Activated effector memory CD4-positive, alpha-beta T cell treated with anti-CD3 and anti-CD28 coated beads, Interleukin-2, amount 50 U/mL, for 16 hours (primary cell): ENCODE measurements at regions not wholly inside any gene's neighbourhood (a gene's known extent, or its start where the extent isn't known, plus 50 kb on each side); places are given as distances from the start of the nearest gene placed in this dataset.
"Not testable (repeated sequence)": the region's sequence is repeated elsewhere in the genome, so short reads cannot be mapped to it uniquely, and the experiment has no call there.

ENCODE experiments used
- DNase-seq: peaks from one replicate; pipeline ENCODE4 v3.0.0-alpha.2; 2020

DNA sequence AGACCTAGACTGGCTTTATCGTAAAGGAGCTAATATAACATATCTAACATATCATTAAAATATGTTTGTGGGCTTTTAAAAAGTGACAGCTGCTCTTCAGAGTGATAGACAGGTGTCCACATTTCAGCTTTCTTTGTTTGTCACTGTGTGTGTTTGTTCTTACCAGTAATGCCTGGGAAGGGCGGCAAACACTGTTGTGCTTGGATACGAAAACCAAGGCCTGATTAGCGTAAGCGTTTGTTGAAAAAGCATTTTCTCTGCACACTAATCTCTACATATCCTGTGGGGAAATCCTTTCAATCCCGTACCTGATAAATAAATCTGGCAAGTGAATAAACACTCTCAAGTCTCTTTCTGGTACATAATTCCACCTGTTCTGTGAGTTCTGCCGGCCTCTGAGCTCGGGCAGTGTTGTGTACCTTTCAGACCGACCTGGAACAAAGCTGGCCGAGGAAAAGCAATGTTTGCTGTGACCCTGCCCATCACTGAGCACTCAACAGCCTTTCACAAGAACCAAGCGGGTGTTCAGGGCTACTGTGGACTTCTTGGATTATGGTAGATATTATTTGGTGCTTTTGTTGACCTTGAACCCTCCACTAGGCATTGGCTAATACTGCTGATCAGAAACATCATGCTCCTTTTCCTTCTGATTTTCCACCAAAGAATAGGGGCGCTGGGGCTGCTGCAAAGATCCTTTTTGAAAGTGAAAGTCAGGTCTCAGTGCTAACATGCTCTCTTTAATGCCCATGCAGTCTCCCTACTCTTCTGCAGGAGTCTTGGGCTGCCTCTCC lies 100.4 kb downstream of the CD83 start:
- DNase-seq, result no peak

DNA sequence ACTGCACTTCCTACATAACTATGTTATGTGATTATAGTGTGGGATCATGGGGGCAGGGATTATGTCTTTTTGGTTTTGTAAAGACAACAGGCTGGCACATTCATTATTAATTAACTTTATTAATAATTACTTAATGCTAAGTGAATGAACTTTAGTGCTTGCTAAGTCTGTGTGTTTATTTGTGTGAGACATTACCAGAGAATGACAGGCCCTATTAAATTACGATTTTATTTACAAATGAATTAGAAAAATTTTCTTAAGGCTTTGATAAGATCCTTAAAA lies 100.9 kb downstream of the CD83 start:
- no peak for DNase-seq

DNA sequence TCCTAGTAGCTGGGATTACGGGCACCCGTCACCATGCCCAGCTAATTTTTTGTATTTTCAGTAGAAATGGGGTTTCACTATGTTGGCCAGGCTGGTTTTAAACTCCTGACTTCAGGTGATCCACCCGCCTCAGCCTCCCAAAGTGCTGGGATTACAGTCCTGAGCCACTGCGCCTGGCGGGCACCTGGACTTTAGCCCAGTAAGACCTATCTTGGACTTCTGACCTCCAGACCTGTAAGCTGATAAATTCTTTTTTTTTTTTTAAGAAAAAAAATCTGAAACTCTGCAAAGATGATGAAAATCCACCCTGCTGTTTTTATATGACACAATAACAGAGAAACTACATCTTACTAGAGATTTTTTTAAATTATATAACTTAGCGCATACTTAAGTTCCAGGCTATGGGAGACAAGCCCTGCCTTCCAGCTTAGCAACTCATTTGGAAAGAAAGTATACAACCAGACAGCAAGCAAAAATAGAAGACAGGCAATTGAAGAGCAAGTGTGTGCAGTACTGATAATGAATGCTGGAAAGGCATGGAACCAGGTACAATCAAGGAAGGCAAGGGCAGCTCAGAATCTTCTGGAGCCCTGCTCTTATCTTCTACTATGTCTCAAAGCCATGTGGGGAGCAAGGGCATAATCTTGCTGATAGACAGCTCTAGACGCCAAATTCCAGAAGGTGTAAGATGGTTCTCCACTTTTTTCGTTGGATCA lies 104.2 kb downstream of the CD83 start:
- DNase-seq, result no peak

DNA sequence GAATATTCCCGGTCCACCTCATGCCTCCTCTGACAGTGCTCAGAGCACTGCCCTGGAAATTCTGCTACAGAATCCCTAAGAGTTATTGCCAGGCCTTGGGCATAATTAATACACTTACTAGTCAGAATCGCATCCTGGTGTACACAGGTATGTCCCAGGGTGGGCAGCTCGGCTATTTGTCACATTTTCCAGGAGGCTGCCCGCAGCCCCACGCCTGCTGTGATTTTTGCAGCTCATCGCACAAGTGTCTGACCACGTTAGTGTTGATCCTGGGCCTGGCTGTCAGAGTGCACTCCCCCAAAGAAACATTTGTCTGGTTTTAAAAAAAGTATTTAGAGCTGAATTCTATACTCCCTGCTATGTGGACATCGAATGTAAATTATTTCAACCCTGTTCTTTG lies 105.4 kb downstream of the CD83 start:
- no peak for DNase-seq

DNA sequence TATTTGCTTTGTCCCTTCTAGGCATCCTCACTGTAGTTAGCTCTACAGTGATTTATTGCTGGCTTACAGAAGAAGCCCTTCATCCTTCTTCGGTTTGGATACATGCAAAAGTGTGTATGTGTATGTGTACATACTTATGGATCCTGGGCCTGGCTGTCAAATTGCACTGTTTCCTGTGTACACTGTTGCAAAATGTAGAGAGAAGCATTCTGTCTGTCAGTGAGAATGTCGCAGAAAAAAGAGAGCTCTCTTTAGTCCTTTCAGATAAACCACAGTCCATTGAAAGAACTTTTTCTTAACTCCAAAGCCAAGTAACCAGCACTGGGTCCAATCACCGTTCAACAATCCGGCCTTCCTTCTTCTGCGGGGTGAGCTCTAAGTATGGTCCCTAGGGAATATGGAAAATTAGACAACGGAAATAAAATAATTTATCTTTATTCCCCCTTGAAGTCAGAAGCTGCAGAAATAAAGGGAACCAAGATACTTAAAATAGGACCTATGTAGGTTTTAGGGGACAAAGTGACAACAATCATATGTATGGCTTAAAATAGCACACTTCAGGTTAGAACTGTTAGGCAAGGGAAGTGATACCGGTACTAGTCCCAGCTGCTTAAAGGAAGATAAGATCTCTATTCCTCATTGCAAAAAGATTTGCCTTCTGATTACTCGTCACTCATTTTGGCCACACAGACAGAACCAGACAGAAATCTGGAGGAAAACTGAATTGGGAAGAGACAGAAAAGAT lies 107.0 kb downstream of the CD83 start:
- DNase-seq, result no peak

DNA sequence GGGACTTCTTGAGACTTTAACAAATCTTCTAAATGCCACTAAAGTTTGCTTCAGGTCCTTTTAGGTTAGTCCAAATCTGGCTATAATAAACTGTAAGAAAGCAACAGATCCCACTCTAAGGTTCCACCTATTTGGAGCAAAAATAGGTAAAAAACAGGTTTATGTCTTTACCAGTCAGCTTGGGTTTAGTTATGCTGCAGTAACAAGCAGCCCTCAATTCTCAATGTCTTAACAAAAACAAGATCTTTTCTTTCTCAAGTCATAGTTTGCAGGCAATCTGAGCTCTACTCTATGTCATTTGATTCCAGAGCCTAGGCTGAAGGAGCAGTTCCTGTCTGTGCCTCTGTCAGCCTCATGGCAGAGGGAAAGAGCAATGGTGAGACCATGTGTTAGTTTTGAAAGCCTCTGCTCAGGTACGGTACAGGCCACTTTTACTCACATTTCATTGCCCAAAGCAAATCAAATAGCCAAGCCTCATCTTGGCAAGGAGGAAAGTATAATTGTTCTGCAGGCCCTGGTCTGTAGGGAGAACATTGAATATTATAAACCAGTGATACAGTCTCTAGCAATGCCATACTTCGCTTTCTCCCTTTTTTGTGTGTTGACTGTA lies 108.6 kb downstream of the CD83 start:
- DNase-seq, result no peak

DNA sequence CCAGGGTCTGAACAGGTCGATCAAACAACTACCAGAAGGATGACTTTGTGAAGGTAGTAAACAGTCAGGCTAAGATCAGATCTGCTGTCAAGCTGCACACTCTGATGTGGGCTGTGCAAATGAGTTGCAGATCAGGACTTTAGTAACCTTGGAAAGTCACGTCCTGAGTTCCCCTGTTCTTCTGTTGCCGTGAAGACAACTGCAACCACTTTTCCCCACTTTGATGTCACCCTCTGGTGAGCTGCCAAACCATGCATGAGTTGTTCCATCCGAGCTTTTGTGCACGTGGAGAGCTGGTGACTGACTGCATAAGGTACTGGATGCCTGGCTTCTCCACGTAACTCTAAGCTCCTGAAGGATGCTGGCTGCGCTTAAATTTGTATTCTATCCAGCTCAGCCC lies 111.0 kb downstream of the CD83 start:
- DNase-seq, result no peak

DNA sequence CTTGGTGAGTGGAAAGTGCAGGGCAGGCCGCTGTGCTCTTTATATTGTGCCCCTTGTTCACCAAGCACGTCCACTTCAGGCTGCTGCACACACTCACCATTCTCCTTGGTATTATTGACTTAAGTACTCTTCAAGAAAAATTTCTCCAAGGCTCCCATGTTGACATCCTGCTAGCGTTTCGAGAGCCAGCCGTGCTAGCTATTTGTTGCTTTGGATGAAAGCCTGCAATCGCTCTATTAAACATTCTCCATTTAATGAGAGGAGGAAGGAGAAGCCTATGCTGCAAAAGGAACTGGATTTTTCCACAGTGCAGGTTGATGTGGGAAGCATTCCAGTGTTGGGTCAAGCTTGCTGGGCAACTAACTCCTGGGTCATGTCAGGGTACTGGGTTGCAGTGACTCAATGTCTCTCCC lies 113.5 kb downstream of the CD83 start:
- no peak for DNase-seq

DNA sequence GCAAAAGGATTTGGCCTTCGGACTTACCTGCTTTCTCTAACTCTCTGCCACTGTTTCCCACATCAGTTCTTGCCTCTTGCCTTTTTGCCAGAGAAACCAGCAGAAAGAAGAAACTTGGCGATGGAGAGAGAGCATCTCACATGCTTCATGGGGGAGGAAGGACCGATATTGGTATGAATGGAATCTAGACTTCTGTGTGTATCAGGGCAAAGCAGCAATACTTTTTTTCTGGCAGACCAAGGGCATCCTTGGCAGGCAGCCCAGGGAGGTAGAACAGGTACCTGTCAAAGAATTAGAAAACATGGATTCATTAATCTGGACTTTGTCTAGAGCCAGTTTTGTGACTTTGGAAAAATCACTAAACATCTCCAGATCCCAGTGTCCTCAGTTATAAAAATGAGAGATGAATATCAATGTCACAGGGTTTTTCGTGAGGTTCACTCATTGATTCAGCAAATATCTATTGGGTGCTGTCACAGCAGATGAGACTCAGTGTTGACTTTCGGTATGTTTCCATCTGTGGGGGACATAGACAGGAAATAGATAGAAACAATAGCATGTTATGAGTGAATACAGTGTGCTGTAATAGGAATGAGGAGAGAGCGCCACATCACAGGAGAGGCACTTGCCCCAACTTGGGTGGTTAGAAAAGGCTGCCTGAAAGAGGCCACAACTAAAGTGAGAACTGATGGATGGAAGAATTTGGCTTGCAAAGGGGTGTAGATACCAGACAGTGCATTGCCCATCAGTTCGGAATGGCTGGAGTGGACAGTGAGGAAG lies 114.1 kb downstream of the CD83 start:
- no peak for DNase-seq

DNA sequence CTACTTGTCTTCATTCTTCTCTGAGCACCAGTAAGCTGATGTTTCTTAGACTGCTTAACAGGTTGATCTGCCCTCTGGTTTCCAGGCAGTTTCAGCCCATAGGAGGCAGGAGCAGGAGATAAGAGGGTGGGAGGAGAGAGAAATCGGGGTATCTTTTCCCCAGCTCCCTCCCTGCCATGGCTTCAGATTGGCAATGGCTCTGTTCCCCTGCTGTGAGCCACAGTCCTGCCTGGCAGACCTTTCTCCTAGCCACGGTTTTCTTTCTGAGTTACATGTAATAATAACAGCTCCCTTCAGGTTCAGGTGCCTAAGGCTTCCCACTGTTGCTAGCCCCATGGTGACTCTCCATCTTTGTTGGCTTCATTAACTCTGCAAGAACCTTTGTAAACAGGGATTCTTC lies 115.3 kb downstream of the CD83 start:
- no peak for DNase-seq

DNA sequence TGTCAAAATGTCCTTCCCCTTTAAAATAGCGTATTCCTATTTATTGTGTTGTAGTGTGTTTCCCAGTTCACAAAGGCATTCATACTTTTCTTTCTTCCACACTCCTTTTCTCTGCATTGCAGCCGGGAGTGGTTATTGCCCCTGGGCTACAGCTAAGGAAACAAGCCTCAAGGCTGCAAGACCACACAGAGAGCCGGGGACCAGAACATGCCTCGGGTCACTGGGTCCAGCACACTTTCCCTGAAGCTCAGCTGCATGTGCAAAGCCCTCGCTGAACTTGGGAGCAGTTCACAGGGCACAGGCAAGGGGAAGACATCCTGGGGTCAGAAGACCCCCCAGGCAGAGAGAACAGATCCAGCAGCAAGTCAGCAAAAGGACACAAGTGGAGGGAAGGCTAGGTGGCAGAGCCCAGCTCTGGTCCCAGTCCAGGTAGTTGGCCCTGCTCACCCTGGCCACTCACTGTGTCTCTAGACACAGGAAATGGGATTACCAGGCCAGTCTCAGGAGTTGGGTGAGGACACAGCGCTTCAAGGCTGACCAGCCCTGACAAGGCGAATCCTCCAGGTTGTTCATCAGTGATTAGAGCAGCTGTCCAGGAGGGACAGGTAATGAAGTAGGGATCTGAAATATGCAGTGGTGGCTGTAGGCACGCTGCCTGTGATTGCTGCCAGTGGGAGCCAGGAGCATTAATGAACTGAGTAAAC lies 118.2 kb downstream of the CD83 start:
- no peak for DNase-seq

DNA sequence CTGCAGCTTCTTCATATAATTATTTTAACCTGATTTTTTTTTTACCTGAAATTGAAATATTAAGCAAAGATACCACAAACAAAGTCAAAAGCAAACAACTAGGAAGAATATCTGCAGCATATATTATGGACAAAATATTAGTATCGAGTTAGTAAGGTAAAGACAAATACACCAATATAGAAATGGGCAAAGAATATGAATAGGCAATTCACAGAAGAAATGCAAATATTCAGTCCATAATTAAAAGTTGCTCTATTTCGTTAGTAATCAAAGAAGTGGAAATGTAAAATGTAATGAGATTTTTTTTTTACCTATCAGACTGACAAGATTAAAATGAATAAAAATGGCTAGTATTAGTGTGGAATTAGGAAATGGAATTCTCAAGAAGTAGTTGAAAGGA lies 121.5 kb downstream of the CD83 start:
- no peak for DNase-seq

DNA sequence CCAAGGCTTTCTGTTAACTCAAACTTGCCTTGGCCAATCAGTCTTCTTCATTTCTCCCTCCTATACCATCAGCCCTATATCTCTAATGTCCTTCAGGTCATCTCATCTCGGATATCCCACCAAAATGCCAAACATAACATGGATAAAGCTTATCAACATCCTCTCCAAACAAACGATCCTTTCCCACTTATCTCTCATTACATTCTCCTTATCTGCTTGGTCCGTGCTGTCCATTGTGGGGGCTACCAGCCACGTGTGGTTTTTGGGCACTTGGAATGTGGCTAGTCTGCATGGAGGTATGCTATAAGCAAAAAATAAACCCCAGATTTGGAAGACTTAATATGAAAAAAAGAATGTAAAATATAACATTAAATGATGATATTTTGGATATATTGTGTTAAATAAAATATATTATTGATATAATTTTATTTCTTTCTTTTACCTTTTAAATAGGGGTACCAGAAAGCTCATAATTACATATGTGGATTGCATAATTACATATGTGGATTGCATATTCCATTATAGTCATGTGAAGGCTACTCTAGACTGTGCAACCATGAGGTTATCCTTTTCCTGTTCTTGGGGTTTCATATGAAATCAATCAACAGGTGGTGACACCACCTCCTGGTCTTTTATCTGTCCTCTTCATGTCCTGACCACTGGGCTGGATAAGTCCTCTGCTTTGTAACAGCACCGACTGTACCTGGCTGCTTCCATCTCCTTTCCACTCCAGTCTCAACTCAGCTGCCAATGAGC lies 123.0 kb downstream of the CD83 start:
- DNase-seq, result no peak

DNA sequence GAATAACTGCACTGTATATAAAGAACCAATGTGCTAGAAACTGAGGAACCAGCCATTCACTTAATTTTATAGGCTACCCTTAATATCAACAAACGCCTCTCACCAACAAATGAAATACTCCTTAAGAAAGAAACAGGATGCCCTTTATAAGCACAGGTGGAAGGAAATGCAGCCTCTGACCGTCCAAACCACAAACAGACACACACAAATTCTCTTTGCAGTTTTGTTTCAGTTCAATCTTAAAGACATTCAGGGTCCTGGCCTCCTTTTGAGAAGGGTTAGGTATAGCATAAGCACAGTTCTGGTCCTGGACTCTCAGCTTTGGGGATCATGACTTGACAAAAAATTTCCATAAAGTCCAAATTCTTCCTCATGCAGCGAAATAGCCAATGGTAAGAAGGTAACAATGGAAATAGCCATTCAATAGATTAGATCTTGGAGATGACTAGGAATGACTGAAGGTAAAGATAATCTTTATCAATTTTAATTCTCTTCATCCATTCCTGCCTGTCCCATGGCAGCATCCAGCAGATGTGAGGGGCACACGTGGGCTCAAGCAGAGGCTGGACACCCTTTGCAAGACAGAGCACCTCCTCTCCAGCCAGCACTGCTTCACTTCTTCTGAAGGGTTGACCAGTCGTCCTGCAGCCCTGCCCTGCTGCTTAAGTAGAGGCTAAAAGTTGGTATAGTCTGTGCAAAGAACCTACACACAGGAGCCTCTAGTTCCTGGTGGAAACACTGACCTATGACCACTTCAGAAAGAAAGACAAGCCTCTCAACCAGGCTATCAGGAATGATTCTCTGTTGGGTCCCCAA lies 123.9 kb downstream of the CD83 start:
- DNase-seq, result no peak

DNA sequence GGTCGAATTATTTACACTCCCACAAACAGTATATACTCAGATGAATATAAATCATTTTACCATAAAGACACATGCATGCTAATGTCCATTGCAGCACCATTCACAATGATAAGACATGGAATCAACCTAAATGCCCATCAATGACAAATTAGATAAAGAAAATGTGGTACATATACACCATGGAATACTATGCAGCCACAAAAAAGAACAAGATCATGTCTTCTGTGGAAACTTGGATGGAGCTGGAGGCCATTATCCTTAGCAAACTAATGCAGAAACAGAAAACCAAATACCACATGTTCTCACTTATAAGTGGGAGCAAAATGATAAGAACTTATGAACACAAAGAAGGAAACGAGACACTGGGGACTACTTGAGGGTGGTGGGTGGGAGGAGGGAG lies 125.3 kb downstream of the CD83 start:
- not testable (repeated sequence) for DNase-seq

DNA sequence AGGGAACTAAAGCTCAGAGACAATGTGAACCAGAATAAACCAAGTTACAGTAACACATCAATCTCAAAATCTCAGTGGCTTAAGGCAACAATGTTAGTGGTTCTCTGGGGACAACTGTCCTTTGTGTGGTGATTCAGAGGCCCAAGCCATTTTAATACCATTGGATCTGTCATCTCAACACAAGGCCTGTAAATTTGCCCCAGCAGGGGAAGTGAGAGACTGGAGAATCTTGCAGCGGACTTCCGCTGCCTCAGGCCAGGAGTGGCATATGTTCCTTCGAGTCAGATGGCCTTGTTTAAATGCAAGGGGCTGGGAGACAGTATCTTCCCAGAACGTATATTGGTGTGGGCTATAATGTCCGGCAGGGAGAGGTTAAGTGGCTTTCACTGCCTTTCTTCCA lies 126.0 kb downstream of the CD83 start:
- no peak for DNase-seq

DNA sequence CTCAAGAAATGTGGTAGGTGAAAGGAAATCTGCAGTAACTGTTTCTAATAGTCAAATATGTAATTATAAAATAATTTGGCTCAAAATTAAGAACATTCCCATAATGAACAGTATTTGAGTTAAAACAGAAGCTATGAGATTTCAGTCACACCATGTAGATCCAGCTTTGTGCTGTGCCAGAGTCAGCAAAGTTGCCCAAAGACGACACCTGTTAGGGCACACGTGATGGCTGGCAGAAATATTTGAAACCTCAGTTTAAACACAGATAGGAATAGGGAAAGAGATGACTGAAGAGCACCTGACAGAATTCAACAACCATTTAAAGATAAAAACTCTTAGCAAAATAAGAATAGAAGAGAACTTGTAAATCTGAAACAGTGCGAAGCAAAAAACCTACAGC lies 129.3 kb downstream of the CD83 start:
- DNase-seq, result no peak

DNA sequence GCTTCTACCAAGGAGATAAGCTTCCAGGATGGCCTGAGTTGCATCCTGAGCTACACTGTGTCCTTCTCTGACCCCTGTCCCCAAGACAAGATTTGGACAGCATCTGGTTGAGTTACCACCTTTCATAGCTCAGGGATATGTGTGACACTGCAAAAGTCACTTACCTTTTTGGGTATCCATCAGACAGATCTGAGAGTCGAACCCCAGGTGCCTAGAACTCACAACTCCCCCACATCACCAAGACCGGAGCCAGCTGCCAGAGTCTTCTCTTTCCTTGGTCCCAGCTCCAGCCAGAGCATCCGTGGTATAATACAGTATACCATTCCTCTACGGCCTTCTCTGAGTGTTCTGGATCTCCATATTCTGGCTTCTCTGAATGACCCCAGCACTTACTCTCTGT lies 133.0 kb downstream of the CD83 start:
- no peak for DNase-seq

DNA sequence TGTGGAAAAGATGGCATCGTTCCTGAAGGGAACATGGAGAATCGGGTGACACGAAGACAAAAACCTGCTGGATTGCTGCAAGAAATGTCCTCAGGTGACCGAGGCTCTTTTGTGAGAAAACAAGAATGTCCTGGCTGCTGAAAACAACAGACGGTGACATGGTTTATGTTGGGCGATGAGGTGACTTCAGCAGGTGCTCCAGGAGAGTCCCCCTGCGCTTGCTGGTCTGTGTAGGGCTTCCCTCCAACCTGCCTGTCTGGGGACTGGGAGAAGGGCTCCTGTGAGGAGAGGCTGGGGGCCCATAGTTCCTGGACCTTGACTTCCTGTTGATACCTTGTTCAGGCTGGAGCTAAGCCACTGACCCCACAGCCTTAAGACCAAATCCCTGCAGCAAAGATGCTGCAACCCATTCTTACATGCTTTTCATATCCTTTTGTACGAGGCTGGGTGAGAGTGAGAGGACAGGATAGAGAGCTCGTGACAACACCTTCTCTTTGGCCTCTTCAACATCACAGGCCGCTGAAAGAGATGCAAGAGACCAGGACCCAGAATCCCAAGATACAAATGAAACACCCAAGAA lies 134.8 kb downstream of the CD83 start:
- no peak for DNase-seq

DNA sequence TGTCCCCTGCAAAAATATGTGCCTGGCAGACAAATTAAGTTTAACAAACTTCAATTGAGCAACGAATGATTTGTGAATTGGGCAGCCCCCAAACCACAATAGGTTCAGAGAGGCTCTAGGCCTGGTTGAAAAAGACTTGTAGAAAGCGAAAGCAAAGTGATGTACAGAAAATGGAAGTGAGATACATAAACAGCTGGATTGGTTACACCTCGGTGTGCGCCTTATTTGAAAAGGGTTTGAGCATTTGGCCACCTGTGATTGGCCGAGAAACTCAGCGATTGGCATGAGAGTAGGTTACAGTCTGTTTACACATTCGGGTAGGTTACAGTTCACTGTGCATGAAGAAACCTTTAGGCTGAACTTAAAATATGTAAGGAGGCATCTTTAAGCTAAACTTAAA lies 136.9 kb downstream of the CD83 start:
- DNase-seq, result no peak
